ENCODE measurements at regions not wholly inside any gene's neighbourhood (a gene's known extent, or its start where the extent isn't known, plus 50 kb on each side); places are given as distances from the start of the nearest gene placed in this dataset.
"Not testable (repeated sequence)": the region's sequence is repeated elsewhere in the genome, so short reads cannot be mapped to it uniquely, and the experiment has no call there.

- Mint-ChIP-seq H3K4me1 (ENCODE audit: unreplicated experiment) (no peaks in the 10 kb centered on the region), H3K27me3 (no peaks in the 10 kb centered on the region), H3K27ac (no peak overlapping the region), H3K36me3 (no peaks in the 10 kb centered on the region), H3K9me3 (no peaks in the 10 kb centered on the region), H3K4me3 (no peak overlapping the region)
- DNase-seq (ENCODE audit: extremely low spot score, unreplicated experiment): no peak
- no peak for TF ChIP-seq CTCF (conservative IDR thresholded peaks at IDR 0.05)
Observed at GRCh38 chr6:71088166-71088565, 131.3 kb upstream of the B3GAT2 start.

- Mint-ChIP-seq H3K27ac (no peak overlapping the region), H3K27me3 (no peaks in the 10 kb centered on the region), H3K9me3 (no peaks in the 10 kb centered on the region), H3K4me3 (no peak overlapping the region), H3K4me1 (ENCODE audit: unreplicated experiment) (no peaks in the 10 kb centered on the region), H3K36me3 (no peaks in the 10 kb centered on the region)
- no peak for TF ChIP-seq CTCF (conservative IDR thresholded peaks at IDR 0.05)
- no peak for DNase-seq (ENCODE audit: extremely low spot score, unreplicated experiment)
Observed at GRCh38 chr6:71090217-71090616, 133.4 kb upstream of the B3GAT2 start.

GRCh38 chr6:71091167-71091566 is 134.3 kb upstream of the B3GAT2 start:
- Mint-ChIP-seq H3K27ac (no peak overlapping the region), H3K27me3 (no peaks in the 10 kb centered on the region), H3K4me1 (ENCODE audit: unreplicated experiment) (no peaks in the 10 kb centered on the region), H3K4me3 (no peak overlapping the region), H3K36me3 (no peaks in the 10 kb centered on the region), H3K9me3 (no peaks in the 10 kb centered on the region)
- no peak for TF ChIP-seq CTCF (conservative IDR thresholded peaks at IDR 0.05)
- no peak for DNase-seq (ENCODE audit: extremely low spot score, unreplicated experiment)

GRCh38 chr6:71091956-71092355 is 135.1 kb upstream of the B3GAT2 start:
- DNase-seq (ENCODE audit: extremely low spot score, unreplicated experiment): no peak
- TF ChIP-seq CTCF (conservative IDR thresholded peaks at IDR 0.05): no peak
- H3K9me3 Mint-ChIP-seq: no peaks in the 10 kb centered on the region
- H3K27me3 Mint-ChIP-seq: peaks cover 3% of the 10 kb centered on the region
- H3K36me3 Mint-ChIP-seq: no peaks in the 10 kb centered on the region
- no peak overlapping the region for H3K27ac Mint-ChIP-seq
- H3K4me3 Mint-ChIP-seq: no peak overlapping the region
- H3K4me1 Mint-ChIP-seq (ENCODE audit: unreplicated experiment): no peaks in the 10 kb centered on the region

GRCh38 chr6:71097264-71097663 is 140.4 kb upstream of the B3GAT2 start:
- H3K4me3 Mint-ChIP-seq; H3K9me3 Mint-ChIP-seq; H3K27ac Mint-ChIP-seq; H3K4me1 Mint-ChIP-seq (ENCODE audit: unreplicated experiment); H3K27me3 Mint-ChIP-seq; H3K36me3 Mint-ChIP-seq; DNase-seq (ENCODE audit: extremely low spot score, unreplicated experiment): not testable (repeated sequence)

GRCh38 chr6:71099649-71100048 is 142.8 kb upstream of the B3GAT2 start:
- Mint-ChIP-seq H3K4me3 (no peak overlapping the region), H3K36me3 (no peaks in the 10 kb centered on the region), H3K27me3 (peaks cover 8% of the 10 kb centered on the region), H3K27ac (no peak overlapping the region), H3K9me3 (no peaks in the 10 kb centered on the region), H3K4me1 (ENCODE audit: unreplicated experiment) (no peaks in the 10 kb centered on the region)
- DNase-seq (ENCODE audit: extremely low spot score, unreplicated experiment): no peak
- no peak for TF ChIP-seq CTCF (conservative IDR thresholded peaks at IDR 0.05)
